HepG2 (cell line): ENCODE measurements at regions not wholly inside any gene's neighbourhood (a gene's known extent, or its start where the extent isn't known, plus 50 kb on each side); places are given as distances from the start of the nearest gene placed in this dataset.

Experiments used
- ATAC-seq: fragments of 200-7000 bp; cut with Tn5 transposase; 3 replicates; pipeline ENCODE4 v1.9.1; 2020; ENCODE audit warnings: mild to moderate bottlenecking, moderate library complexity
- BruUV-seq: library from RNA; stranded (reverse); fragments of 400-500 nt; replicated peaks from 2 replicates; lab custom pipeline; 2021; lab: Mats Ljungman, UMichigan
- CTCF ChIA-PET: fragments of 300-600 bp; formaldehyde crosslinking; extraction: SDS; loops from one replicate; lab custom pipeline; 2021; ENCODE audit warnings: low total read pairs, inconsistent platforms, low intra/inter-chr PET ratio; lab: Yijun Ruan, JAX
- POLR2A ChIA-PET: fragments of 350-600 bp; sonication (Branson Sonifier 250); formaldehyde crosslinking; loops from one replicate; lab custom pipeline; 2020; ENCODE audit warnings: antibody characterized with exemption, inconsistent platforms; lab: Yijun Ruan, JAX
- DNase-seq: peaks from one replicate; pipeline ENCODE4 v3.0.0-alpha.2; 2015; ENCODE audit warnings: low spot score
- FAIRE-seq: peaks from 3 replicates; lab custom pipeline; 2011; peaks lifted over from hg19 to GRCh38; lab: Jason Lieb, UNC
- H2AFZ ChIP-seq: one replicate; pipeline ENCODE4 v1.6.1; 2011; ENCODE audit warnings: low read length, inconsistent platforms
- H3K27ac ChIP-seq: fragments of 300-600 bp; 3 replicates; pipeline ENCODE4 v1.8.0; 2011; ENCODE audit warnings: mixed run types, mild to moderate bottlenecking, mixed read lengths, low read length, inconsistent platforms; ENCODE audit not compliant: insufficient read depth; ENCODE audit errors: extremely low read length
- H3K27me3 ChIP-seq, 2 experiments: fragments of 200-600 bp in 1 of 2; 2 replicates in 1 of 2; 3 replicates in 1 of 2; pipeline versions ENCODE4 v1.6.0 to v1.8.0; 2011; ENCODE audit warnings: low read length in 2 of 2, mild to moderate bottlenecking in 2 of 2, moderate library complexity in 2 of 2, inconsistent platforms in 1 of 2; ENCODE audit not compliant: insufficient read depth in 2 of 2, control insufficient read depth in 1 of 2
- H3K36me3 ChIP-seq, 2 experiments: fragments of 200-600 bp in 1 of 2; replicated peaks in 1 of 2; 2 replicates in 1 of 2; 3 replicates in 1 of 2; pipeline versions ENCODE4 v1.5.1 to v1.8.0; 2011; ENCODE audit warnings: low read length in 2 of 2, inconsistent platforms in 1 of 2; ENCODE audit not compliant: insufficient read depth in 2 of 2, control insufficient read depth in 1 of 2
- H3K4me1 ChIP-seq: 2 replicates; pipeline ENCODE4 v1.5.1; 2012; ENCODE audit warnings: low read length, inconsistent platforms; ENCODE audit not compliant: insufficient read depth
- H3K4me2 ChIP-seq: 2 replicates; pipeline ENCODE4 v1.6.0; 2011; ENCODE audit warnings: low read depth, low read length, inconsistent platforms
- H3K4me3 ChIP-seq, 3 experiments: fragments of 200-600 bp in 1 of 3; sonication (generic), shearing (Covaris generic) in 1 of 3; replicated peaks in 1 of 3; 2 replicates each; pipeline ENCODE4 v1.5.1; 2011 to 2016; ENCODE audit warnings: low read length in 3 of 3, inconsistent platforms in 2 of 3, low read depth in 2 of 3, mild to moderate bottlenecking in 2 of 3, control low read depth in 1 of 3, mixed read lengths in 1 of 3; ENCODE audit not compliant: insufficient read depth in 1 of 3
- H3K79me2 ChIP-seq: one replicate; pipeline ENCODE4 v1.6.1; 2011; ENCODE audit warnings: low read length, inconsistent platforms; ENCODE audit not compliant: insufficient read depth
- H3K9ac ChIP-seq: 2 replicates; pipeline ENCODE4 v1.6.0; 2011; ENCODE audit warnings: mild to moderate bottlenecking, low read depth, low read length, inconsistent platforms; ENCODE audit not compliant: insufficient read depth
- H3K9me3 ChIP-seq: 2 replicates; pipeline ENCODE4 v1.5.1; 2012; ENCODE audit warnings: mild to moderate bottlenecking, low read length
- H4K20me1 ChIP-seq: 2 replicates; pipeline ENCODE4 v1.6.0; 2011; ENCODE audit warnings: inconsistent platforms, mild to moderate bottlenecking, low read length, moderate library complexity; ENCODE audit not compliant: insufficient read depth
- CENPX ChIP-seq: sonication (generic); formaldehyde crosslinking; IDR thresholded peaks from 2 replicates; pipeline ENCODE4 v1.9.0; 2021; ENCODE audit warnings: mild to moderate bottlenecking, missing genetic modification reagents, moderate library complexity
- EHMT2 ChIP-seq: fragments of 200-600 bp; sonication (generic); IDR thresholded peaks from 2 replicates; pipeline ENCODE4 v1.7.0; 2017; ENCODE audit warnings: antibody characterized with exemption, low read depth, low read length, borderline replicate concordance
- GTF3A ChIP-seq: sonication (generic); formaldehyde crosslinking; conservative IDR thresholded peaks from 2 replicates; pipeline ENCODE4 v1.4.0; 2020; ENCODE audit warnings: mild to moderate bottlenecking, missing genetic modification reagents
- MIER2 ChIP-seq: IDR thresholded peaks from 2 replicates; pipeline ENCODE4 v1.6.1; 2016; ENCODE audit warnings: missing biosample characterization, missing genetic modification reagents
- MIXL1 ChIP-seq: IDR thresholded peaks from 2 replicates; pipeline ENCODE4 v1.6.1; 2016
- REST ChIP-seq, 2 experiments: IDR thresholded peaks; 2 replicates each; pipeline ENCODE4 v1.6.1; 2011 to 2012; ENCODE audit warnings: low read length in 2 of 2, borderline replicate concordance in 1 of 2, low read depth in 1 of 2, mild to moderate bottlenecking in 1 of 2, moderate library complexity in 1 of 2
- TFE3 ChIP-seq: IDR thresholded peaks from 2 replicates; pipeline ENCODE4 v1.6.1; 2016
- ZNF207 ChIP-seq: fragments of 450-650 bp; IDR thresholded peaks from 2 replicates; pipeline ENCODE4 v1.6.1; 2016; ENCODE audit warnings: antibody characterized with exemption, borderline replicate concordance
- ZSCAN9 ChIP-seq: IDR thresholded peaks from 2 replicates; pipeline ENCODE4 v1.6.1; 2016; ENCODE audit warnings: borderline replicate concordance
- WGBS: methylation state at CpG from one replicate; pipeline ENCODE4 v1.1.6; 2017; ENCODE audit warnings: low lambda C conversion rate; 5-methylcytosine and 5-hydroxymethylcytosine counted together
- in situ Hi-C: cut with HindIII; loops from 2 replicates; pipeline ENCODE4 v1.10.0; 2017; ENCODE audit warnings: low pct_unique_long_range_greater_than_20kb; ENCODE audit not compliant: extremely low pct_ligation_motif_present
- intact Hi-C: fragments of 100-400 bp; cut with micrococcal nuclease; formaldehyde crosslinking; loops from one replicate; pipeline ENCODE4 v1.10.0; 2022; ENCODE audit not compliant: unreplicated experiment
- TF ChIP-seq, protein P1 (sequence below): IDR thresholded peaks from 2 replicates; pipeline ENCODE4 v1.6.1; 2018; ENCODE audit warnings: missing genetic modification reagents, mild to moderate bottlenecking, missing compliant biosample characterization

DNA sequence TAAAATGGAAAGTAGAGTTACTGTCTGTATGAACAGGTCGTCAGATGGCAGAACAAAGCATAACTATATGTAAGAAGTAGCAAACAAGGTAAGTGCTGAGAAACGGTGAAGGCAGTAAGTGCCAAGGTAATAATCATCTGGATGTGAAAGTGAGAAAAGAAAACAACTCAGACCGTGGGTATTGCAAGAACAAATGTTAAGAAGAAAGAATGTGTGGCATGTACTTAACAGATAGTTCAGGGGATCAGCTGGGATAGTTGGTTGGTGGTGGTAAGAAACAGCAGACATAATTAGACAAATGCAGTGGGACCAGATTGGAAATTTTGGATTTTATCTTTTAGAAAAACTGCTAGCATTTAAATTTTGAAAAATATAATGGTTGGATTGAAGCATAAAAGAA, 375.8 kb upstream of the NXPH2 start (continued):
- no peak for TF ChIP-seq GTF3A (CRISPR knock-in tag)
- TF ChIP-seq, all 625 proteins: peak for 0

DNA sequence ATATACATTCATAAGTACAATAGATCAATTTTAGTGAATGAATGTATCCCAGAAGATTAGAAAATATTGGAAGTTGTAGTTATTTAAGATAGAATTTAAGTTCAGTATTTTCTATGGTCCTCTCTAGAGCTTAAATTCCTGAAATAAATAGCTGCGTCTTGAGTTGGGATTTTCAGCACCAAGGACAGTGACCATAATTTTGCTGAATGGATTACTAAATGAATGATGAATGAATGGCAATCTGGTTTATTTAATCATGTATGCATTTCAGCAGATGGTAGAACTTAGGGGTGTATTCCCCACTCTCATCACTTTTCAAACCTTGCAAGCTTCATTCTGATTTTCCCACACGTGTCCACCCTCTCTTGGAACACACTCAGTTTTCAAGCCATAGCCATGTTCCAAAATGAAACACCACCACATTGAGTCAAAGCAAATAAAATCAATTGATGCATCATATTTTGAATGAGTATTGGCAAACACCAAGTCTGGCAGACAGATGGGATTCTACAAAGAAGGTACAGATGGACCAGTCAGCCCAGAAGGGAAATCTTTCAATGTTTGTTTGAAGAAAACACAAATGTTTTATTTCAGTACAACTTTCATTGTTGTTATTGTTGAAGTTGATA, 362.2 kb upstream of the NXPH2 start:
- intact Hi-C loops, result no loop called here
- 0 out of 2 replicates have a peak, but pooled peaks have one; percentile 38 for TF ChIP-seq TFE3 (CRISPR knock-in tag)
- TF ChIP-seq REST (IDR thresholded peaks at IDR 0.05; ENCODE audit: borderline replicate concordance in 1 of 2, low read depth in 1 of 2, low read length in 2 of 2), result peak; percentile 53 to 96
- peak; percentile 96 for TF ChIP-seq EHMT2
- TF ChIP-seq CENPX, result no peak
- TF ChIP-seq ZNF207, result no peak
- 0 out of 2 replicates have a peak, but pooled peaks have one; percentile 23 for TF ChIP-seq MIXL1 (CRISPR knock-in tag)
- peak; percentile 95 for TF ChIP-seq MIER2 (CRISPR knock-in tag)
- 0 out of 2 replicates have a peak, but pooled peaks have one; percentile 26 for TF ChIP-seq ZSCAN9 (CRISPR knock-in tag)
- TF ChIP-seq, protein P1, sequence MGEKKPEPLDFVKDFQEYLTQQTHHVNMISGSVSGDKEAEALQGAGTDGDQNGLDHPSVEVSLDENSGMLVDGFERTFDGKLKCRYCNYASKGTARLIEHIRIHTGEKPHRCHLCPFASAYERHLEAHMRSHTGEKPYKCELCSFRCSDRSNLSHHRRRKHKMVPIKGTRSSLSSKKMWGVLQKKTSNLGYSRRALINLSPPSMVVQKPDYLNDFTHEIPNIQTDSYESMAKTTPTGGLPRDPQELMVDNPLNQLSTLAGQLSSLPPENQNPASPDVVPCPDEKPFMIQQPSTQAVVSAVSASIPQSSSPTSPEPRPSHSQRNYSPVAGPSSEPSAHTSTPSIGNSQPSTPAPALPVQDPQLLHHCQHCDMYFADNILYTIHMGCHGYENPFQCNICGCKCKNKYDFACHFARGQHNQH, result no peak
- H2AFZ ChIP-seq, result no peak overlapping the region
- H3K79me2 ChIP-seq, result no peaks in the 10 kb centered on the region
- CTCF ChIA-PET, result no interaction called here
- in situ Hi-C loops, result no loop called here
- H3K4me2 ChIP-seq, result no peak overlapping the region
- H3K27me3 ChIP-seq, result no peaks in the 10 kb centered on the region
- DNase-seq, result no peak
- H3K36me3 ChIP-seq, result no peaks in the 10 kb centered on the region
- no peaks in the 10 kb centered on the region for H3K4me1 ChIP-seq
- no peaks in the 10 kb centered on the region for H4K20me1 ChIP-seq
- no peak overlapping the region for H3K27ac ChIP-seq
- WGBS, result 3% methylated on average over 2 of the region's 2 CpGs
- no peak for FAIRE-seq
- no TSS peak for BruUV-seq
- POLR2A ChIA-PET, result no interaction called here
- no peaks in the 10 kb centered on the region; the same call in 1 of the 2 replicates for H3K9me3 ChIP-seq
- no peak overlapping the region for H3K9ac ChIP-seq
- no peak for ATAC-seq
- no peak overlapping the region for H3K4me3 ChIP-seq
